Cardiac septum (tissue), 1 donor: ENCODE measurements at regions not wholly inside any gene's neighbourhood (a gene's known extent, or its start where the extent isn't known, plus 50 kb on each side); places are given as distances from the start of the nearest gene placed in this dataset.
"Not testable (repeated sequence)": the region's sequence is repeated elsewhere in the genome, so short reads cannot be mapped to it uniquely, and the experiment has no call there.

ENCODE experiments used
- DNase-seq: peaks from one replicate; pipeline ENCODE4 v3.0.0-alpha.2; 2020; ENCODE audit warnings: low spot score
- intact Hi-C: fragments of 100-400 bp; cut with DNase I; formaldehyde crosslinking; loops from one replicate; pipeline ENCODE4 v1.14.0; 2022
- donor health status: DM: no; HTN: no; CAD: no.

DNA sequence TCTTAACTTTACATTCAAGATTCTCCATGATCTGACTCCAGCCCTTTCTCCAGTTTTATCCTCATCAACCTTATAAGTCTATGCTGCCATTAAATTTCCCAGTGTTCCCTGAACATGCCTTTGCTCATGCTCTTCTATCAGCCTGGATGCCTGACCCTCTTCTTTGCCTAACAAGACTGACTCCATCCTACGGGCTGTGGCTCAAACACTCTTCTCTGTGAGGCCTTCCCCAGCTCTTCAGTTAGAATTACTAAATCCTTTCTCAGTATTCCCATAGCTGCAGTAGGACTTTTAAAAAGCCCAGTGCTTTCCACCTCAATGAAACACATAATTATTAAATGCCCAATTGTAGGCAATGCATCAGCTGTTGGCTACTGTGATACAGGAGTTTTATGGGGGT, 76.5 kb upstream of the GNG12 start:
- intact Hi-C loops = no loop called here
- DNase-seq = no peak

- DNase-seq = no peak
- intact Hi-C loops = no loop called here
Observed at GRCh38 chr1:67908250-67908936, 75.1 kb upstream of the GNG12 start.

- intact Hi-C loops = not testable (repeated sequence)
Observed at GRCh38 chr1:67907467-67907866, 74.2 kb upstream of the GNG12 start.

DNA sequence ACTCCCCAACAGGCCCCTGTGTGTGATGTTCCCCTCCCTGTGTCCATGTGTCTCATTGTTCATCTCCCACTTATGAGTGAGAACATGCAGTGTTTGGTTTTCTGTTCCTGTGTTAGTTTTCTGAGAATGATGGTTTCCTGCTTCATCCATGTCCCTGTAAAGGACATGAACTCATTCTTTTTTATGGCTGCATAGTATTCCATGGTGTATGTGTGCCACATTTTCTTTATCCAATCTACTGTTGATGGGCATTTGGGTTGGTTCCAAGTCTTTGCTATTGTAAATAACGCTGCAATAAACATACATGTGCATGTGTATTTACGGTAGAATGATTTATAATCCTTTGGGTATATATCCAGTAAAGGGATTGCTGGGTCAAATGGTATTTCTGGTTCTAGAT, 72.7 kb upstream of the GNG12 start:
- intact Hi-C loops, DNase-seq: not testable (repeated sequence)

More at GRCh38 chr1:67907467-67907866, 74.2 kb upstream of the GNG12 start:
- not testable (repeated sequence) for DNase-seq

GRCh38 chr1:67902546-67903223, 69.4 kb upstream of the GNG12 start:
- DNase-seq, intact Hi-C loops: not testable (repeated sequence)

- intact Hi-C loops = no loop called here
- DNase-seq = no peak
Observed at GRCh38 chr1:67898033-67898726, 64.9 kb upstream of the GNG12 start.

GRCh38 chr1:67897270-67897949, 64.1 kb upstream of the GNG12 start:
- DNase-seq = no peak
- intact Hi-C loops = no loop called here

DNA sequence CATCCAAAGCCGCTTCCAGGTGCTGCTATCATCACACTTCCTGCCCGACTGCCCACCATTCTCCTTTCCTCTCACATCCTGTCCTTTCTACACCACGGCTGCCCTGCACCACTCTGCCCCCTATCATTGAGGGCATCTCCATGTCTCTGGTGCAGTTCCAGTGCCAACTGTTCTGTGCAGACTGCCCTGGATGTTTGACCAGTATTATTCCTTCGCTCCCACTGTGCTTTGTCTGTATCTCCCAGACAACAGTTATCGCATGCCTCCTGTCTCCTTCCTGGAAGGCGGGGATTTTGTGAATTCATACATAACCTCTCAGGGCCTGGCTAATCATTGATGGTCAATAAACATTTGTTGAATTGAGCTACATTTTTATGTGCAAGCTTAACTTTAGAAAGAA, 63.6 kb upstream of the GNG12 start:
- no peak for DNase-seq

DNA sequence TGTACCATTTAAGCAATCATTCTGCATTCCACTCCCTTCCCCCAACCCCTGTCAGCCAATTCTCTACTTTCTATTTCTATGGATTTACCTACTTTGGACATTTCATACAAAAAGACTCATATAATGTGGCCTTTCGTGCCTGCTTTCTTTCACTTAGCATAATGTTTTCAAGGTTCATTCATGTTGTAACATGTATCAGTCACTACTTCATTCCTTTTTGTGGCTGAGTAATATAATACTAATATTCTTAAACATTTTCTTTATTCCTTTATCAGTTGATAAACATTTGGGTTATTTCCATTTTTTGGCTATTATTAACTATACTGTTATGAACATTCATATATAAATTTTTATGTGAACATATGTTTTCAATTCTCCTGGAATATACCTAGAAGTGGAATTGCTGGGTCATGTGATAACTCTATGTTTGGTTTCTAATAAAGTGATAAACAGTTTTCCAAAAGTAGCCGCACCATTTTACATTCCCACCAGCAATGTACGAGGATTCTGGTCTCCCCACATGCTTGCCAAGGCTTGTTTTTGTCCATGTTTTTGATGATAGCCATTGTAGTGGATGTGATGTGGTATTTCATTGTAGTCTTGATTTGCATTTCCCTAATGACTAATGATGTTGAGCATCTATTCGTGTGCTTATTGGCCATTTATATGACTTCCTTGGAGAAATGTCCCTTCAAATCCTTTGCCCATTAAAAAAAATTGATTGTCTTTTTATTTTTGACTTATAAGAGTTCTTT, 61.9 kb upstream of the GNG12 start:
- intact Hi-C loops = no loop called here
- no peak for DNase-seq

More for the DNA sequence above, 63.6 kb upstream of the GNG12 start:
- intact Hi-C loops = no loop called here

DNA sequence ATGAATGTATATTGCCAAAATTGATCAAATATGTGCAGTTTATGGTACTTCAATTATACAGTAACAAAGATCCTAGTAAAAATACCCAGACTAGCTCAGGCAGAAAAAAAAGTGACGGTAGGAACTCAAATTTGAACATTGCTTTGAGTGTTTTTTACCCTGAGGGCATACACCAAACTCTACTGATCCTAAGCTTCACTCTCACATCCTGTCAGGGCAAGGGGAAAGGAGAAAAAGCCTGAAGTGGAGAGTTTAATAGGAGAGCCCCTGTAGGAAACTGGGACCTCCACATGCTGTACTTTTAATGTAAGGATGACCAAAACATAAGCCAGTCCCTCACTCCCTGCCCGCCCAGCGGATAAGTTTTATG, 59.8 kb upstream of the GNG12 start:
- intact Hi-C loops = no loop called here
- DNase-seq = no peak

DNA sequence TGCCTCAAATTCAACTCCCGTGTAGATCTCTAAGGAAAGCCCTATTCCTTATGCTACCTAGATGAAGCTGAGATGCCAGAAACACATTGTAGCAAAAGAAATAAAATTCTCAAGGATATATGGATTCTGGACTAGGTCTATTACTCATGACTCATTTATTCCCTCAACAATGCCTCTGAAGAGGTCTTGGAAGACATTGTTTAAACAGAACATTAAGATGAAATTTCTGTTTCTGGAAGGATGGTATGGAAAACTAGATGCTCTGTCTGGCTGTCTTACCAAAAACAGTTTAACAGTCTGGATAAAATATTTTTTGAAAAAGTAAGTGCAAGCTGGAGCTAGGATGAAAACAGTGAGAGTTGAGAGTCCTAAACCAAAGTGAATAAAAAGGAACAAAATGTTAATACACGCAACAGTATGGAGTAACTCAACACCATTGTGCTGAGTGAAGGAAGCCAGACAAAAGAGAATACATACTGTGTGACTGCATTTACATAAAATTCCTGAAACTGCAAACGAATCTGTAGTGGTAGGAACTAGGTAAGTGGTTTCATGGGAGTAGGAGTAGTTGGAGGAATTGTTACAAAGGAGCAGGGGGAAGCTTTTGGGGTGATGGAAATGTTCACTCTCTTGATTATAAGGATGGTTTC, 59.3 kb upstream of the GNG12 start:
- intact Hi-C loops = no loop called here
- no peak for DNase-seq

GRCh38 chr1:67890857-67891256, 57.6 kb upstream of the GNG12 start:
- no peak for DNase-seq
- intact Hi-C loops = no loop called here

DNA sequence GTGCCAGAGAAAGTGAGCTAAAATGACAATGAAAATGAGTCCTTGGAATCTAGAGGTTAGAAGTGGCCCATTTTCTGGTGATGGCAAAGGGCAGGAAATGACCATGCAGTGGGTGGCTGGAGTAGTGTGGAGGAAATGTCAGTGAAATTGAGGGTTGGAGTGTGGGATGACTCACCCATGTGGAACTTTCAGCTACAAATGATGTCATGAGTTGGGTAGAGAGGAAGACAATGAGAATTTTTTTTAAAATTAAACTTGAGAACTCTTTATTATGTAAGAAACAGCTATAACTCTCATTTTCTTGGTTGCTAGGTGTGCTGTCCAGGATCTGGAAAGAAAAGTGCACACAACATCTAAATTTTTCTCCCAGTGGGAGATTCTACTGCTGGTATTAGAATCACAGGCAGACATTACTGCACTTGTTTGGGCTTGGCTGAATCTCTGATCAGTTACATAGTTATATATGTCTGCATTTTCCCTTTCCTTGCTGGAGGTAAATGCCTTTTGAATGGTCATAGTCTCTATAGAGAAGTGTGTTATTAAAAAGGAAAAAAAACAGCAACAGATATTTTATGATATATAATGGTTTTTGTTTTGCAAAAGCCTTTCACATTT, 56.8 kb upstream of the GNG12 start:
- intact Hi-C loops = no loop called here
- no peak for DNase-seq

GRCh38 chr1:67889466-67889865, 56.2 kb upstream of the GNG12 start:
- intact Hi-C loops = no loop called here
- DNase-seq = no peak

DNA sequence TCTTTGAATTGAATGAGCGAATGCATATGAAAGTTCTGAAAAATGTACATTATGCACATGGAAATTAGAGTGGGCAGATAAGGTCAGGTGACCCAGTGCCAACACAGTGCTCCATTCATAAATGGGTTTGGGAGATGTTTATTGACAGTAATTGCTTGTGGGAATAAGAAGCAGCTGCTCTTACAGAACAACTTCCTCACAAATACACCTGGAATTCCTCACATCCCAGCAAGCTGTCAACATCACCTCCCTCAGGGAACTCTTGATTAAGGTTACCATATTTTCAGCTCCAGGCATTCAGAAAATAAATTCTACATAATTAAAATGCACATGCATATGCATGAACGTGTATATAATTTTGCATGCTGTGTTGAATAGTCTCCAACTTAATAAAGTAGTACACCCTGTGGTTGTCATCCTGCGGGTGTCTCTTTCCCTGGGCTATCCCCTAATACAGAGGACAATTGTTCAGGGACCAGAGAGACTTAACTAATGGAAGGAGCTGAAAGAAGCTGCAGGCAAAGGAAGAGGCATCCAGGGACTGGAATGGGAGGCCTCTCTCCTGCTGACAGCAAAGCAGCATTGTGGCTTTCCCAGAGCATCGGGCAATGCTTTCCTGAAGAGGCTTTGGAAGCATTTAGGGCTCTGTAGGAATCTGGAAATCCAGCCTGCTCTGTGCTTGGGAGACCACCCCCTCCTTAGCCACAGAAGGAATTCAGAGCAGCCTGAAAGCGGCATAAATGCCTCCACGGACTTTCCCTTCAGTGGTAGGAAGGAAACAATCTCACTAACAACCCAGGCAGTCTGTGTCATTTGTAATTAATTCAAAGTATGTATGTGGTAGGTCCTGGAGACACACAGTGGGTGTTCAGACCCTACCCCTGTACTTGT, 55.2 kb upstream of the GNG12 start:
- intact Hi-C loops = no loop called here
- no peak for DNase-seq

DNA sequence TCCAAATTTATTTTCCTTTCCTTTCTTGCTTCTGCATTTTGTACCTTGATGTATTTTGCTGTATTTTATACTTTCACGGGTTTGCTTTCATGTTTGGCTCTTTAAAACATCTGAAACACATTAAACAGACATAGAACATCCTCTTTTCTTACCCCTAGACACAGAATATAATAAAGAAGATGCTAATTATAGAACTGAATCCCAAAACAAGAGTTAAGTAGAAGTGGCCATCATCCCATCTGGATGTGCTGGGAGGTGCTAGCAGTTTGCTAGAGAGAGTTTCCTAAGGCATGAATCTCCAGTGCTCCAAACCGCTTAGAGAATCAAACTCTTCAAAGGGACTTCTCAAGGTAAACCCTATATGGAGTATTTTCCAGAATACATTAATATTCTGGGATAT, 53.9 kb upstream of the GNG12 start:
- intact Hi-C loops = no loop called here
- DNase-seq = no peak

- intact Hi-C loops = no loop called here
- no peak for DNase-seq
Observed at GRCh38 chr1:67886076-67886475, 52.8 kb upstream of the GNG12 start.

GRCh38 chr1:67883069-67883468, 49.8 kb upstream of the GNG12 start:
- intact Hi-C loops = no loop called here
- no peak for DNase-seq
